HCT116 (cell line): ENCODE measurements at regions not wholly inside any gene's neighbourhood (a gene's known extent, or its start where the extent isn't known, plus 50 kb on each side); places are given as distances from the start of the nearest gene placed in this dataset.

Experiments used
- CBX3 ChIP-seq: IDR thresholded peaks from 2 replicates; pipeline ENCODE4 v1.6.1; 2012; ENCODE audit warnings: low read depth
- CEBPB ChIP-seq: IDR thresholded peaks from 2 replicates; pipeline ENCODE4 v1.6.1; 2012; ENCODE audit warnings: low read depth
- JUND ChIP-seq: IDR thresholded peaks from 2 replicates; pipeline ENCODE4 v1.6.1; 2012
- POLR2A ChIP-seq: IDR thresholded peaks from 2 replicates; pipeline ENCODE4 v1.7.0; 2011; ENCODE audit warnings: borderline replicate concordance; ENCODE audit not compliant: insufficient read depth, insufficient read length; ENCODE audit errors: extremely low read depth
- RAD21 ChIP-seq: IDR thresholded peaks from 2 replicates; pipeline ENCODE4 v1.6.1; 2012; ENCODE audit warnings: low read depth, mild to moderate bottlenecking
- SP1 ChIP-seq: IDR thresholded peaks from 2 replicates; pipeline ENCODE4 v1.6.1; 2012; ENCODE audit warnings: low read depth
- TF ChIP-seq, protein P1 (sequence below), 3 experiments: fragments of 200-600 bp in 1 of 3; sonication (generic) in 1 of 3; IDR thresholded peaks in 2 of 3; conservative IDR thresholded peaks in 1 of 3; 2 replicates each; pipeline ENCODE4 v1.5.1; 2012 to 2017; ENCODE audit warnings: low read depth in 2 of 3, low read length in 2 of 3, antibody characterized with exemption in 1 of 3, borderline replicate concordance in 1 of 3, control low read depth in 1 of 3, mild to moderate bottlenecking in 1 of 3, mixed read lengths in 1 of 3, mixed run types in 1 of 3, moderate library complexity in 1 of 3; ENCODE audit not compliant: insufficient read depth in 1 of 3

DNA sequence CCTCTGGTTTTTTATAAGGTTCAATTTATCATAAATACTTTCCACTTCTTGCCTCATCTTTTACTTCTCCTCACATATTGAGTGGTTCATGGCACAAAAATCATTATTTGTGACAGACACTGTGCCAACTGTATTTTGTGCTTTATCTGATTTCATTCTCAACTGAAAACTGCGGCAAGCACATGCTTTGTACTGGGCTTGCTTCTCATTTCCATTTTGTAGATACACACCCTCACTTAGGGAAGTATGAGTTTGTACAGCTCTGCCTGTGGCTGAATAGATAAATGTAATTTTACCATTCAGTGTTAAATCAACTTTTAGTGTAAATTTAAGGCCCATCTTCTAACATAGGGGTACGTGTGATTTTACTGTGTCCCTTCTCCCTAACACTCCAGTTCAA lies 83.6 kb downstream of the ANXA2R start:
- no peak for TF ChIP-seq JUND
- TF ChIP-seq, protein P1, sequence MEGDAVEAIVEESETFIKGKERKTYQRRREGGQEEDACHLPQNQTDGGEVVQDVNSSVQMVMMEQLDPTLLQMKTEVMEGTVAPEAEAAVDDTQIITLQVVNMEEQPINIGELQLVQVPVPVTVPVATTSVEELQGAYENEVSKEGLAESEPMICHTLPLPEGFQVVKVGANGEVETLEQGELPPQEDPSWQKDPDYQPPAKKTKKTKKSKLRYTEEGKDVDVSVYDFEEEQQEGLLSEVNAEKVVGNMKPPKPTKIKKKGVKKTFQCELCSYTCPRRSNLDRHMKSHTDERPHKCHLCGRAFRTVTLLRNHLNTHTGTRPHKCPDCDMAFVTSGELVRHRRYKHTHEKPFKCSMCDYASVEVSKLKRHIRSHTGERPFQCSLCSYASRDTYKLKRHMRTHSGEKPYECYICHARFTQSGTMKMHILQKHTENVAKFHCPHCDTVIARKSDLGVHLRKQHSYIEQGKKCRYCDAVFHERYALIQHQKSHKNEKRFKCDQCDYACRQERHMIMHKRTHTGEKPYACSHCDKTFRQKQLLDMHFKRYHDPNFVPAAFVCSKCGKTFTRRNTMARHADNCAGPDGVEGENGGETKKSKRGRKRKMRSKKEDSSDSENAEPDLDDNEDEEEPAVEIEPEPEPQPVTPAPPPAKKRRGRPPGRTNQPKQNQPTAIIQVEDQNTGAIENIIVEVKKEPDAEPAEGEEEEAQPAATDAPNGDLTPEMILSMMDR (IDR thresholded peaks at IDR 0.05 in 2 of 3, conservative IDR thresholded peaks at IDR 0.05 in 1 of 3; ENCODE audit: borderline replicate concordance in 1 of 3, insufficient read depth in 1 of 3, low read depth in 2 of 3, low read length in 2 of 3) = no peak
- TF ChIP-seq POLR2A = no peak
- TF ChIP-seq RAD21 = no peak
- TF ChIP-seq CBX3 = no peak
- no peak for TF ChIP-seq CEBPB
- TF ChIP-seq SP1 = no peak
